K562 (cell line): ENCODE measurements at regions not wholly inside any gene's neighbourhood (a gene's known extent, or its start where the extent isn't known, plus 50 kb on each side); places are given as distances from the start of the nearest gene placed in this dataset.

ENCODE experiments used
- ATAC-seq: fragments of 200-7000 bp; cut with Tn5 transposase; 3 replicates; pipeline ENCODE4 v1.9.1; 2020; ENCODE audit warnings: moderate library complexity
- BruUV-seq: library from RNA; stranded (reverse); fragments of 400-500 nt; replicated peaks from 2 replicates; lab custom pipeline; 2021; lab: Mats Ljungman, UMichigan
- CTCF ChIA-PET: fragments of 300-600 bp; formaldehyde crosslinking; extraction: SDS; loops from one replicate; lab custom pipeline; 2021; ENCODE audit warnings: low intra/inter-chr PET ratio; lab: Yijun Ruan, JAX
- POLR2A ChIA-PET: fragments of 300-600, 350-650 bp; sonication (Branson Sonifier 250); formaldehyde crosslinking; extraction: SDS; loops from one replicate; lab custom pipeline; 2021; ENCODE audit warnings: antibody characterized with exemption, inconsistent platforms; lab: Yijun Ruan, JAX
- DNase-seq, 4 experiments: peaks; one replicate each; pipeline versions ENCODE4 v3.0.0 to v3.0.0-alpha.2; 2011 to 2018; ENCODE audit warnings: low spot score in 3 of 4, mixed read lengths in 3 of 4; ENCODE audit errors: extremely low read depth in 1 of 4
- FAIRE-seq: peaks from 2 replicates; lab custom pipeline; 2011; peaks lifted over from hg19 to GRCh38; lab: Jason Lieb, UNC
- H2AFZ ChIP-seq: 2 replicates; pipeline ENCODE4 v1.6.0; 2011; ENCODE audit warnings: low read depth, low read length, control low read depth, inconsistent platforms
- H3K27ac ChIP-seq: fragments of 200-600 bp; 3 replicates; pipeline ENCODE4 v1.8.0; 2011; ENCODE audit warnings: low read depth, mild to moderate bottlenecking, control low read depth, inconsistent platforms, low read length, moderate library complexity, mixed read lengths; ENCODE audit errors: extremely low read depth
- H3K27me3 ChIP-seq, 2 experiments: fragments of 300-600 bp in 1 of 2; 2 replicates in 1 of 2; 3 replicates in 1 of 2; pipeline versions ENCODE4 v1.6.0 to v1.8.0; 2011; ENCODE audit warnings: inconsistent platforms in 2 of 2, low read length in 2 of 2, mild to moderate bottlenecking in 1 of 2, mixed read lengths in 1 of 2, moderate library complexity in 1 of 2; ENCODE audit not compliant: control insufficient read depth in 2 of 2, insufficient read depth in 2 of 2
- H3K36me3 ChIP-seq: fragments of 300-600 bp; 3 replicates; pipeline ENCODE4 v1.8.0; 2011; ENCODE audit warnings: mild to moderate bottlenecking, low read length, inconsistent platforms; ENCODE audit not compliant: control insufficient read depth, insufficient read depth
- H3K4me1 ChIP-seq, 2 experiments: fragments of 200-600 bp in 1 of 2; replicated peaks in 1 of 2; 2 replicates in 1 of 2; 3 replicates in 1 of 2; pipeline versions ENCODE4 v1.5.1 to v1.8.0; 2011; ENCODE audit warnings: inconsistent platforms in 2 of 2, low read length in 2 of 2, mild to moderate bottlenecking in 1 of 2, mixed read lengths in 1 of 2, moderate library complexity in 1 of 2; ENCODE audit not compliant: control insufficient read depth in 2 of 2, insufficient read depth in 2 of 2
- H3K4me2 ChIP-seq: 2 replicates; pipeline ENCODE4 v1.6.1; 2011; ENCODE audit warnings: low read length, control low read depth, inconsistent platforms, mixed read lengths; ENCODE audit not compliant: insufficient read depth
- H3K4me3 ChIP-seq: fragments of 200-600 bp; sonication (generic), shearing (Covaris generic); 2 replicates; pipeline ENCODE4 v1.5.1; 2016; ENCODE audit warnings: control low read depth, inconsistent platforms
- H3K79me2 ChIP-seq: fragments of 200-600 bp; 3 replicates; pipeline ENCODE4 v1.8.0; 2011; ENCODE audit warnings: low read length, inconsistent platforms; ENCODE audit not compliant: control insufficient read depth, insufficient read depth
- H3K9ac ChIP-seq, 2 experiments: 2 replicates each; pipeline versions ENCODE4 v1.6.0 to v1.6.1; 2011; ENCODE audit warnings: low read depth in 2 of 2, low read length in 2 of 2, control low read depth in 1 of 2, inconsistent platforms in 1 of 2, mild to moderate bottlenecking in 1 of 2, mixed read lengths in 1 of 2; ENCODE audit not compliant: insufficient read depth in 1 of 2
- H3K9me1 ChIP-seq: one replicate; pipeline ENCODE4 v1.6.0; 2011; ENCODE audit warnings: inconsistent platforms, mild to moderate bottlenecking, low read length, moderate library complexity; ENCODE audit not compliant: control insufficient read depth, insufficient read depth
- H3K9me3 ChIP-seq: replicated peaks from 2 replicates; pipeline ENCODE4 v1.5.1; 2011; ENCODE audit warnings: low read depth, low read length, inconsistent platforms; ENCODE audit not compliant: control insufficient read depth, insufficient read depth
- H4K20me1 ChIP-seq: replicated peaks from 2 replicates; pipeline ENCODE4 v1.6.1; 2011; ENCODE audit warnings: low read length, inconsistent platforms, mixed read lengths; ENCODE audit not compliant: control insufficient read depth, insufficient read depth
- CBX5 ChIP-seq: IDR thresholded peaks from 2 replicates; pipeline ENCODE4 v1.6.1; 2014; ENCODE audit warnings: low read depth, borderline replicate concordance
- CC2D1A ChIP-seq: fragments of 450-650 bp; IDR thresholded peaks from 2 replicates; pipeline ENCODE4 v1.6.1; 2017; ENCODE audit warnings: mild to moderate bottlenecking
- EHMT2 ChIP-seq: fragments of 450-650 bp; IDR thresholded peaks from 2 replicates; pipeline ENCODE4 v1.6.1; 2018; ENCODE audit warnings: antibody characterized with exemption
- ETV5 ChIP-seq: sonication (generic); formaldehyde crosslinking; IDR thresholded peaks from 2 replicates; pipeline ENCODE4 v1.4.0; 2020; ENCODE audit warnings: low read depth, mild to moderate bottlenecking, missing genetic modification reagents
- IFI16 ChIP-seq: fragments of 250-450 bp; sonication (Bioruptor Pico); IDR thresholded peaks from 2 replicates; pipeline ENCODE4 v2.1.2; 2022; ENCODE audit warnings: mild to moderate bottlenecking, inconsistent platforms
- MECOM ChIP-seq: fragments of 250-450 bp; sonication (Bioruptor Pico); IDR thresholded peaks from 2 replicates; pipeline ENCODE4 v1.8.0; 2022; ENCODE audit warnings: inconsistent platforms
- MTA2 ChIP-seq: fragments of 450-650 bp; IDR thresholded peaks from 2 replicates; pipeline ENCODE4 v1.6.1; 2016; ENCODE audit warnings: low read depth
- MYBL2 ChIP-seq, 2 experiments: fragments of 450-650 bp in 1 of 2; sonication (generic) in 1 of 2; formaldehyde crosslinking in 1 of 2; IDR thresholded peaks; 2 replicates each; pipeline versions ENCODE4 v1.6.1 to v1.8.1; 2017 to 2022; ENCODE audit warnings: borderline replicate concordance in 1 of 2, inconsistent platforms in 1 of 2, low read depth in 1 of 2, mild to moderate bottlenecking in 1 of 2, missing genetic modification reagents in 1 of 2, moderate library complexity in 1 of 2
- NCOR1 ChIP-seq: fragments of 450-650 bp; IDR thresholded peaks from 2 replicates; pipeline ENCODE4 v1.6.1; 2016; ENCODE audit warnings: mild to moderate bottlenecking, moderate library complexity
- SFPQ ChIP-seq: fragments of 200-400 bp; formaldehyde crosslinking; IDR thresholded peaks from 2 replicates; pipeline ENCODE4 v1.6.1; 2017; ENCODE audit warnings: mild to moderate bottlenecking, low read depth, low read length, moderate library complexity
- SMAD2 ChIP-seq: fragments of 150-350 bp; IDR thresholded peaks from 2 replicates; pipeline ENCODE4 v1.6.1; 2014; ENCODE audit warnings: low read depth, mild to moderate bottlenecking, low read length
- SMARCA4 ChIP-seq: fragments of 450-650 bp; IDR thresholded peaks from 2 replicates; pipeline ENCODE4 v1.6.1; 2016
- SRSF3 ChIP-seq: fragments of 200-400 bp; formaldehyde crosslinking; IDR thresholded peaks from 2 replicates; pipeline ENCODE4 v1.6.1; 2016; ENCODE audit warnings: mild to moderate bottlenecking, low read length, moderate library complexity; ENCODE audit not compliant: insufficient read depth
- ZFX ChIP-seq: sonication (generic); formaldehyde crosslinking; IDR thresholded peaks from 2 replicates; pipeline ENCODE4 v1.8.0; 2022; ENCODE audit warnings: mild to moderate bottlenecking, missing genetic modification reagents, moderate library complexity
- in situ Hi-C: fragments of 300-500 bp; cut with MboI; formaldehyde crosslinking; loops from 4 replicates; pipeline ENCODE4 v1.15.0; 2018; ENCODE audit warnings: inconsistent platforms, mixed read lengths
- intact Hi-C: fragments of 100-400 bp; cut with micrococcal nuclease; formaldehyde crosslinking; loops from 2 replicates; pipeline ENCODE4 v1.14.2; 2022
- TF ChIP-seq, protein P1 (sequence below), 2 experiments: fragments of 450-650 bp; IDR thresholded peaks; 2 replicates each; pipeline ENCODE4 v1.6.1; 2016; ENCODE audit warnings: mild to moderate bottlenecking in 2 of 2, borderline replicate concordance in 1 of 2, low read depth in 1 of 2, moderate library complexity in 1 of 2

DNA sequence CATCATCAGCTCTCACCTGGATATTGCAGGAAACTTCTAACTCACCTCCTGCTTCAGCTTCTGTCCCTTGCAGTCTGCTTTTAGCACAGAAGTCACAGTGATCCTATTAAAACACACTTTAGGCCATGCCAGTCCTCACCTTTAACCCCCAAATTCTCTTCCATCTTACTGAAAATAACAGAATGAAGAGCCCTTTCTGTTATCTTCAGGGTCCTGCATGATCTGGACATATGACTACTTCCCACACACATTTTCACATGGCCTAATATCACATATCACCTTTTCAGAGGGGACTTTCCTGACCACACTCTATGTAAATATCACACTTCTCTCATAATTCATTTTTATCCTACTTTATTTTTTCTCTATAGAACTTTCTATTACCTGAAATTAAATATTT lies 550.6 kb upstream of the CLINT1 start:
- Histone ChIP-seq H3K9me1 (no peaks in the 10 kb centered on the region), H3K4me2 (no peak overlapping the region)
- no peak for TF ChIP-seq SFPQ
- TF ChIP-seq CC2D1A, result no peak
- TF ChIP-seq CBX5, result no peak
- TF ChIP-seq MYBL2 (IDR thresholded peaks at IDR 0.05; ENCODE audit: low read depth), result no peak
- TF ChIP-seq MYBL2 (CRISPR knock-in tag; IDR thresholded peaks at IDR 0.05; ENCODE audit: borderline replicate concordance), result no peak
- no peak for TF ChIP-seq SRSF3
- TF ChIP-seq SMAD2, result no peak
- no peak for TF ChIP-seq MTA2
- TF ChIP-seq, protein P1, sequence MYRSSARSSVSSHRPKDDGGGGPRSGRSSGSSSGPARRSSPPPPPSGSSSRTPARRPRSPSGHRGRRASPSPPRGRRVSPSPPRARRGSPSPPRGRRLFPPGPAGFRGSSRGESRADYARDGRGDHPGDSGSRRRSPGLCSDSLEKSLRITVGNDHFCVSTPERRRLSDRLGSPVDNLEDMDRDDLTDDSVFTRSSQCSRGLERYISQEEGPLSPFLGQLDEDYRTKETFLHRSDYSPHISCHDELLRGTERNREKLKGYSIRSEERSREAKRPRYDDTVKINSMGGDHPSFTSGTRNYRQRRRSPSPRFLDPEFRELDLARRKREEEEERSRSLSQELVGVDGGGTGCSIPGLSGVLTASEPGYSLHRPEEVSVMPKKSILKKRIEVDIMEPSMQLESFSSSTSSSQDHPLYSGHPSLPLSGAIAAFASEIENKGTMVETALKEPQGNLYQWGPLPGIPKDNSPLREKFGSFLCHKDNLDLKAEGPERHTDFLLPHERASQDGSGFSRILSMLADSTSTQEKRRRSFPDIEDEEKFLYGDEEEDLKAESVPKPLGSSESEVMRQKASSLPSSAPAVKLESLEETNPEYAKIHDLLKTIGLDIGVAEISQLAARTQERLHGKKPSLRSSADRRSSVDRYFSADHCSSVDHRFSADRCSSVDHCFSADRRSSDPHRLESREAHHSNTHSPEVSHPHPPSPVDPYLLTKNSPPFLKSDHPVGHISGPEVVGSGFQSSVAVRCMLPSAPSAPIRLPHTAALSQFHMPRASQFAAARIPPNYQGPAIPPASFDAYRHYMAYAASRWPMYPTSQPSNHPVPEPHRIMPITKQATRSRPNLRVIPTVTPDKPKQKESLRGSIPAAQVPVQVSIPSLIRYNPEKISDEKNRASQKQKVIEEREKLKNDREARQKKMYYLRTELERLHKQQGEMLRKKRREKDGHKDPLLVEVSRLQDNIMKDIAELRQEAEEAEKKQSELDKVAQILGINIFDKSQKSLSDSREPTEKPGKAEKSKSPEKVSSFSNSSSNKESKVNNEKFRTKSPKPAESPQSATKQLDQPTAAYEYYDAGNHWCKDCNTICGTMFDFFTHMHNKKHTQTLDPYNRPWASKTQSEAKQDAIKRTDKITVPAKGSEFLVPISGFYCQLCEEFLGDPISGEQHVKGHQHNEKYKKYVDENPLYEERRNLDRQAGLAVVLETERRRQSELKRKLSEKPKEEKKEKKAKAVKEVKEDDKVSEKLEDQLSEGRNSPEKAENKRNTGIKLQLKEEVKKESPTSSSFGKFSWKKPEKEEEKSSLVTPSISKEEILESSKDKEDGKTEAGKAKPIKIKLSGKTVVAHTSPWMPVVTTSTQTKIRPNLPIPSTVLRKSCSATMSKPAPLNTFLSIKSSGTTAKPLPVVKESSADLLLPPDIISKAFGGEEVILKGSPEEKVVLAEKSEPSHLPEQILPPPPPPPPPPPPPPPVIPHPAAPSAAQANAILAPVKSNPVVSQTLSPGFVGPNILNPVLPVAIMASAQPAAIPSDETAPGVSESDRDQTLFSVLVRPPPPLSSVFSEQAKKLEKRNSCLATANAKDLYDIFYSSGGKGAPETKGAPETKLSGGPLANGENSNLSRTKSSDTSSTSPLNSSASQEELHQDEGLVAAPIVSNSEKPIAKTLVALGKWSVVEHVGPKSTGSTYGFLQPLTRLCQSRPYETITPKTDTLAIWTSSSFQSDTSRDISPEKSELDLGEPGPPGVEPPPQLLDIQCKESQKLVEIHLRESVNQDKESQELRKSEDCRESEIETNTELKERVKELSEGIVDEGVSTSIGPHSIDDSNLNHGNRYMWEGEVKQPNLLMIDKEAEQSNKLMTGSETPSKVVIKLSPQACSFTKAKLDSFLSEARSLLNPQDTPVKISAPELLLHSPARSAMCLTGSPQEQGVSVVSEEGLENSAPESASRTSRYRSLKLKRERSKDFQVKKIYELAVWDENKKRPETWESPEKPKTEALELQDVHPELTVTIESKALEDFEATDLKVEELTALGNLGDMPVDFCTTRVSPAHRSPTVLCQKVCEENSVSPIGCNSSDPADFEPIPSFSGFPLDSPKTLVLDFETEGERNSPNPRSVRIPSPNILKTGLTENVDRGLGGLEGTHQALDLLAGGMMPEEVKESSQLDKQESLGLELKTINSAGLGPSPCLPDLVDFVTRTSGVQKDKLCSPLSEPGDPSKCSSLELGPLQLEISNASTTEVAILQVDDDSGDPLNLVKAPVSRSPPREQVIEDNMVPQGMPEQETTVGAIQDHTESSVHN (IDR thresholded peaks at IDR 0.05; ENCODE audit: borderline replicate concordance in 1 of 2, low read depth in 1 of 2), result no peak
- TF ChIP-seq MECOM (CRISPR knock-in tag), result no peak
- no peak for TF ChIP-seq NCOR1
- no peak for TF ChIP-seq ETV5 (CRISPR knock-in tag)
- TF ChIP-seq EHMT2, result no peak
- no peak for TF ChIP-seq SMARCA4
- no peak for TF ChIP-seq IFI16 (CRISPR knock-in tag)
- TF ChIP-seq ZFX (CRISPR knock-in tag), result no peak

More for the DNA sequence above, 550.6 kb upstream of the CLINT1 start:
- intact Hi-C loops, result no loop called here
- BruUV-seq, result no TSS peak
- ChIA-PET CTCF (no interaction called here), POLR2A (no interaction called here)
- no peak overlapping the region for H3K27ac ChIP-seq
- H3K79me2 ChIP-seq, result no peaks in the 10 kb centered on the region
- no peaks in the 10 kb centered on the region; the same call in 1 of the 2 replicates for H3K9me3 ChIP-seq
- H3K36me3 ChIP-seq, result no peaks in the 10 kb centered on the region
- no peaks in the 10 kb centered on the region for H4K20me1 ChIP-seq
- no peak for DNase-seq
- in situ Hi-C loops, result no loop called here
- no peaks in the 10 kb centered on the region for H3K27me3 ChIP-seq
- FAIRE-seq, result no peak
- ATAC-seq, result no peak
- H3K4me1 ChIP-seq, result no peaks in the 10 kb centered on the region
- H3K4me3 ChIP-seq, result no peak overlapping the region
- H3K9ac ChIP-seq, result no peak overlapping the region
- no peak overlapping the region for H2AFZ ChIP-seq
